SU-DHL-6 (cell line): ENCODE measurements at regions not wholly inside any gene's neighbourhood (a gene's known extent, or its start where the extent isn't known, plus 50 kb on each side); places are given as distances from the start of the nearest gene placed in this dataset.

Experiments used
- H2AFZ ChIP-seq: fragments of 200-600 bp; sonication (generic); 2 replicates; pipeline ENCODE4 v1.6.1; 2014; ENCODE audit warnings: low read depth, mild to moderate bottlenecking, moderate library complexity, mixed read lengths, antibody characterized with exemption, low read length; ENCODE audit not compliant: severe bottlenecking
- H3F3A ChIP-seq: fragments of 200-600 bp; shearing (Covaris generic); 2 replicates; pipeline ENCODE4 v1.6.0; 2016; ENCODE audit warnings: antibody characterized with exemption, mild to moderate bottlenecking; ENCODE audit not compliant: insufficient read depth
- H3K27ac ChIP-seq: fragments of 200-600 bp; sonication (generic); 2 replicates; pipeline ENCODE4 v1.5.1; 2016; ENCODE audit warnings: low read depth, mild to moderate bottlenecking, low read length, moderate library complexity, mixed read lengths
- H3K27me3 ChIP-seq: fragments of 200-600 bp; sonication (generic), shearing (Covaris generic); 2 replicates; pipeline ENCODE4 v1.6.0; 2014; ENCODE audit warnings: mild to moderate bottlenecking, low read length
- H3K36me3 ChIP-seq: fragments of 200-600 bp; sonication (generic); 2 replicates; pipeline ENCODE4 v1.6.1; 2014; ENCODE audit warnings: mild to moderate bottlenecking, low read length, mixed read lengths
- H3K4me2 ChIP-seq: fragments of 300-600, 200-600 bp; shearing (Covaris generic), sonication (generic); 2 replicates; pipeline ENCODE4 v1.6.0; 2014; ENCODE audit warnings: low read length, low read depth, mild to moderate bottlenecking; ENCODE audit not compliant: poor library complexity, severe bottlenecking
- H3K4me3 ChIP-seq: fragments of 200-600 bp; sonication (generic); 2 replicates; pipeline ENCODE4 v1.5.1; 2014; ENCODE audit warnings: antibody characterized with exemption, low read length, mild to moderate bottlenecking, mixed read lengths; ENCODE audit not compliant: insufficient read depth, poor library complexity, severe bottlenecking
- H3K79me2 ChIP-seq: fragments of 200-600 bp; sonication (generic); 2 replicates; pipeline ENCODE4 v1.6.1; 2014; ENCODE audit warnings: mild to moderate bottlenecking, low read length, moderate library complexity; ENCODE audit not compliant: insufficient read depth
- H3K9ac ChIP-seq: fragments of 200-600 bp; sonication (generic); 2 replicates; pipeline ENCODE4 v1.7.0; 2014; ENCODE audit warnings: mild to moderate bottlenecking, low read length
- H3K9me2 ChIP-seq: fragments of 200-600 bp; sonication (generic); replicated peaks from 2 replicates; pipeline ENCODE4 v1.6.1; 2014; ENCODE audit warnings: low read length; ENCODE audit not compliant: insufficient read depth
- H3K9me3 ChIP-seq: fragments of 200-600 bp; sonication (generic); 2 replicates; pipeline ENCODE4 v1.6.1; 2014; ENCODE audit warnings: low read length, mixed read lengths; ENCODE audit not compliant: insufficient read depth
- H4K20me1 ChIP-seq: fragments of 200-600 bp; sonication (generic); 2 replicates; pipeline ENCODE4 v1.6.1; 2014; ENCODE audit warnings: low read depth, mild to moderate bottlenecking, antibody characterized with exemption, low read length, moderate library complexity, mixed read lengths
- CTCF ChIP-seq: fragments of 200-600 bp; sonication (generic); IDR thresholded peaks from one replicate; pipeline ENCODE4 v1.5.1; 2017; ENCODE audit warnings: antibody characterized with exemption, mild to moderate bottlenecking, low read length, moderate library complexity; ENCODE audit not compliant: insufficient read depth, poor library complexity, severe bottlenecking
- EZH2phosphoT487 ChIP-seq: fragments of 200-600 bp; sonication (generic), shearing (Covaris generic); conservative IDR thresholded peaks from 2 replicates; pipeline ENCODE4 v1.6.1; 2018; ENCODE audit warnings: mild to moderate bottlenecking, antibody characterized with exemption, low read length, moderate library complexity, mixed read lengths

- no peaks in the 10 kb centered on the region for H3K9me3 ChIP-seq
- no peak for TF ChIP-seq EZH2phosphoT487
- TF ChIP-seq CTCF = no peak
- H3K27ac ChIP-seq = no peak overlapping the region
- H3K27me3 ChIP-seq = no peaks in the 10 kb centered on the region
- no peaks in the 10 kb centered on the region for H3K79me2 ChIP-seq
- no peaks in the 10 kb centered on the region for H3K9me2 ChIP-seq
- H2AFZ ChIP-seq = no peak overlapping the region
- H3F3A ChIP-seq = no peaks in the 10 kb centered on the region
- H3K9ac ChIP-seq = no peak overlapping the region
- no peaks in the 10 kb centered on the region for H4K20me1 ChIP-seq
- no peak overlapping the region for H3K4me3 ChIP-seq
- no peaks in the 10 kb centered on the region for H3K36me3 ChIP-seq
- no peak overlapping the region for H3K4me2 ChIP-seq
These were observed 249.3 kb downstream of the ATG4C start for GRCh38 chr1:63033211-63033610.

- H3K36me3 ChIP-seq = no peaks in the 10 kb centered on the region
- no peaks in the 10 kb centered on the region for H3K9me3 ChIP-seq
- H3K4me2 ChIP-seq = no peak overlapping the region
- H2AFZ ChIP-seq = no peak overlapping the region
- H3F3A ChIP-seq = no peaks in the 10 kb centered on the region
- H3K27me3 ChIP-seq = no peaks in the 10 kb centered on the region
- no peaks in the 10 kb centered on the region for H3K9me2 ChIP-seq
- H3K9ac ChIP-seq = no peak overlapping the region
- H3K4me3 ChIP-seq = no peak overlapping the region
- no peaks in the 10 kb centered on the region for H4K20me1 ChIP-seq
- no peaks in the 10 kb centered on the region for H3K79me2 ChIP-seq
- no peak for TF ChIP-seq EZH2phosphoT487
- TF ChIP-seq CTCF = no peak
- no peak overlapping the region for H3K27ac ChIP-seq
These were observed 250.3 kb downstream of the ATG4C start for GRCh38 chr1:63034256-63034655.

GRCh38 chr1:63038586-63038985 is 254.7 kb downstream of the ATG4C start:
- Histone ChIP-seq H3K36me3 (no peaks in the 10 kb centered on the region), H3K4me2 (no peak overlapping the region), H3K4me3 (no peak overlapping the region), H3K9me2 (no peaks in the 10 kb centered on the region), H2AFZ (no peak overlapping the region), H3K9me3 (no peaks in the 10 kb centered on the region), H3K27me3 (no peaks in the 10 kb centered on the region), H3K9ac (no peak overlapping the region), H4K20me1 (no peaks in the 10 kb centered on the region), H3K79me2 (no peaks in the 10 kb centered on the region), H3F3A (no peaks in the 10 kb centered on the region), H3K27ac (no peak overlapping the region)
- no peak for TF ChIP-seq CTCF
- TF ChIP-seq EZH2phosphoT487 = no peak
